DOHH2 (cell line): ENCODE measurements at regions not wholly inside any gene's neighbourhood (a gene's known extent, or its start where the extent isn't known, plus 50 kb on each side); places are given as distances from the start of the nearest gene placed in this dataset.

ENCODE experiments used
- H3F3A ChIP-seq: fragments of 200-600 bp; sonication (generic), shearing (Covaris generic); 2 replicates; pipeline ENCODE4 v1.6.0; 2016; ENCODE audit warnings: antibody characterized with exemption, mild to moderate bottlenecking; ENCODE audit not compliant: control insufficient read depth, insufficient read depth
- H3K27ac ChIP-seq: fragments of 200-600 bp; sonication (generic); 2 replicates; pipeline ENCODE4 v1.5.1; 2014; ENCODE audit warnings: low read depth, mild to moderate bottlenecking, low read length, moderate library complexity
- H3K27me3 ChIP-seq: fragments of 200-600 bp; sonication (generic); 2 replicates; pipeline ENCODE4 v1.6.1; 2014; ENCODE audit warnings: mild to moderate bottlenecking, low read length, mixed read lengths; ENCODE audit not compliant: control insufficient read depth
- H3K36me3 ChIP-seq: fragments of 200-600 bp; sonication (generic); 2 replicates; pipeline ENCODE4 v1.6.1; 2014; ENCODE audit warnings: mild to moderate bottlenecking, low read length, moderate library complexity, mixed read lengths; ENCODE audit not compliant: control insufficient read depth
- H3K4me1 ChIP-seq: fragments of 200-600 bp; sonication (generic); 2 replicates; pipeline ENCODE4 v1.6.1; 2014; ENCODE audit warnings: mild to moderate bottlenecking, low read length, mixed read lengths; ENCODE audit not compliant: control insufficient read depth
- H3K4me2 ChIP-seq: fragments of 200-600 bp; sonication (generic); 2 replicates; pipeline ENCODE4 v1.6.0; 2014; ENCODE audit warnings: mild to moderate bottlenecking, low read length, moderate library complexity
- H3K4me3 ChIP-seq: fragments of 200-600 bp; sonication (generic); 2 replicates; pipeline ENCODE4 v1.5.1; 2014; ENCODE audit warnings: mild to moderate bottlenecking, low read length, mixed read lengths
- H3K79me2 ChIP-seq: fragments of 200-600 bp; sonication (generic); 2 replicates; pipeline ENCODE4 v1.6.1; 2014; ENCODE audit warnings: mild to moderate bottlenecking, low read length, mixed read lengths; ENCODE audit not compliant: control insufficient read depth
- H3K9me2 ChIP-seq: fragments of 200-600 bp; sonication (generic); replicated peaks from 2 replicates; pipeline ENCODE4 v1.6.1; 2014; ENCODE audit warnings: mild to moderate bottlenecking, low read length, mixed read lengths; ENCODE audit not compliant: control insufficient read depth
- H3K9me3 ChIP-seq: fragments of 200-600 bp; sonication (generic); 2 replicates; pipeline ENCODE4 v1.6.1; 2014; ENCODE audit warnings: antibody characterized with exemption, low read length, mixed read lengths; ENCODE audit not compliant: control insufficient read depth, insufficient read depth
- H4K20me1 ChIP-seq: fragments of 200-600 bp; sonication (generic); 2 replicates; pipeline ENCODE4 v1.6.0; 2014; ENCODE audit warnings: low read depth, mild to moderate bottlenecking, antibody characterized with exemption, low read length, moderate library complexity; ENCODE audit not compliant: control insufficient read depth, insufficient read depth
- EZH2phosphoT487 ChIP-seq: fragments of 200-600 bp; sonication (generic); IDR thresholded peaks from 2 replicates; pipeline ENCODE4 v1.6.1; 2017; ENCODE audit warnings: borderline replicate concordance, mild to moderate bottlenecking, antibody characterized with exemption, low read length, moderate library complexity, mixed read lengths
- TF ChIP-seq, protein P1 (sequence below): fragments of 200-600 bp; sonication (generic); IDR thresholded peaks from one replicate; pipeline ENCODE4 v1.5.1; 2014; ENCODE audit warnings: antibody characterized with exemption, mild to moderate bottlenecking, low read depth, low read length; ENCODE audit not compliant: poor library complexity, severe bottlenecking

DNA sequence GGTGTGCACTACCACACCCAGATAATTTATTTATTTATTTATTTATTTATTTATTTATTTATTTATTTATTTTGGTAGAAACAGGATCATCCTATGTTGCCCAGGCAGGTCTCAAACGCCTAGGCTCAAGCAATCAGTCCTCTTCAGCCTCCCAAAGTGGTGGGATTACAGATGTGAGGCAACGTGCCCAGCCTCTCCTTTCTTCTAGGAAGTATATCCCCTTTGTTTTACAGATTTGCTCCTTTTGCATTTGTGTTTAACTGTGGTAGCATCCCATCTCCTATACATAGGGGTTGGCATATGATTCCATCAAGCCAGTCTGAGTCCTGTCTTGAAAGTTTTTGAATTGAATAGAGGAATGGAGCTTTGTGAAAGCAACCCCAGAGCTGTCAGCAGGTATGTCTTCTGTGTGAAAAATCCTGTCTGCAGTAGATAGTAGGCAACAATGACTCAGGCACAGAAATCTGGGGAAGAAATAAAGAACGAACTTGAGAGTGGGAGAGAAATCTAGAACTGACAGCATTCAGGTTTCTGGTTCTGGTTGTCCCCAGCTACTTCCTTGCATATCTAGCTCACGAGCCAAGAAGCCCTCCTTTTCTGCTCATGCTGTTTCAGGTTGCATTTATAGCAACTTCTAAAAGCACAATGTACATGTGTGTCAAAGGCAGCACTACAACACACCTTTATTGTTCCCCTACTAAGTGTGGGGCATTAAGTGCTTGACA is 113.7 kb upstream of the LSM6 start:
- H3K4me1 ChIP-seq, result peaks cover 81% of the 10 kb centered on the region
- peaks cover 20% of the 10 kb centered on the region for H3K79me2 ChIP-seq
- TF ChIP-seq, protein P1, sequence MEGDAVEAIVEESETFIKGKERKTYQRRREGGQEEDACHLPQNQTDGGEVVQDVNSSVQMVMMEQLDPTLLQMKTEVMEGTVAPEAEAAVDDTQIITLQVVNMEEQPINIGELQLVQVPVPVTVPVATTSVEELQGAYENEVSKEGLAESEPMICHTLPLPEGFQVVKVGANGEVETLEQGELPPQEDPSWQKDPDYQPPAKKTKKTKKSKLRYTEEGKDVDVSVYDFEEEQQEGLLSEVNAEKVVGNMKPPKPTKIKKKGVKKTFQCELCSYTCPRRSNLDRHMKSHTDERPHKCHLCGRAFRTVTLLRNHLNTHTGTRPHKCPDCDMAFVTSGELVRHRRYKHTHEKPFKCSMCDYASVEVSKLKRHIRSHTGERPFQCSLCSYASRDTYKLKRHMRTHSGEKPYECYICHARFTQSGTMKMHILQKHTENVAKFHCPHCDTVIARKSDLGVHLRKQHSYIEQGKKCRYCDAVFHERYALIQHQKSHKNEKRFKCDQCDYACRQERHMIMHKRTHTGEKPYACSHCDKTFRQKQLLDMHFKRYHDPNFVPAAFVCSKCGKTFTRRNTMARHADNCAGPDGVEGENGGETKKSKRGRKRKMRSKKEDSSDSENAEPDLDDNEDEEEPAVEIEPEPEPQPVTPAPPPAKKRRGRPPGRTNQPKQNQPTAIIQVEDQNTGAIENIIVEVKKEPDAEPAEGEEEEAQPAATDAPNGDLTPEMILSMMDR, result no peak
- TF ChIP-seq EZH2phosphoT487, result no peak

DNA sequence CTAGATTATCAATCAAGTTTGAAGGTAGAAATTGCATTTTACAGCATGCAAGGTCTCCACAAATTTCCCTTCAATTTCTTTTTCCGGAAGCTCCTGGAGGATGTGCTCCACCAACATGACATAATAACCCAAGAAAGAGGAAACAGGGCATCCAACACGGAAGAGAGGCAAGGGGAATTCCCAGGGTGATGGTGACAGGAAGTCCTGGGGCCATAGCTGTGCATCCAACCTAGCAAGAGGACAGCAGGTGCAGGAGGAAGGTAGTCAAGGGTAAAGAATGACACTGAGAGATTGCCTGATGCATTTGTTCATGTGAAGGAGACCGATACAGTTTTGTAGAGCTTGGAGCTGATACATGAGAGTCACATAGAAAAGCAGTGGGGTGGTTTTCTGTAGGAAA is 115.7 kb upstream of the LSM6 start:
- H3K79me2 ChIP-seq, result peaks cover 22% of the 10 kb centered on the region
- no peaks in the 10 kb centered on the region for H3K9me3 ChIP-seq
- H3K4me1 ChIP-seq, result peaks cover 100% of the 10 kb centered on the region
- no peak for TF ChIP-seq EZH2phosphoT487
- TF ChIP-seq, protein P1, result no peak
- no peaks in the 10 kb centered on the region for H3K27me3 ChIP-seq
- H3K27ac ChIP-seq, result peak overlapping the region; percentile 98
- peaks cover 18% of the 10 kb centered on the region for H3K36me3 ChIP-seq
- H4K20me1 ChIP-seq, result no peaks in the 10 kb centered on the region
- peak overlapping the region; percentile 76 for H3K4me3 ChIP-seq
- peaks cover 27% of the 10 kb centered on the region for H3F3A ChIP-seq
- H3K4me2 ChIP-seq, result peak overlapping the region; percentile 92
- H3K9me2 ChIP-seq, result no peaks in the 10 kb centered on the region

More for the DNA sequence above, 113.7 kb upstream of the LSM6 start:
- Histone ChIP-seq H3F3A (peaks cover 27% of the 10 kb centered on the region), H3K27me3 (no peaks in the 10 kb centered on the region), H3K4me2 (peak overlapping the region; percentile 54), H4K20me1 (no peaks in the 10 kb centered on the region), H3K27ac (peak overlapping the region; percentile 98), H3K9me3 (no peaks in the 10 kb centered on the region), H3K36me3 (no peaks in the 10 kb centered on the region), H3K4me3 (peak overlapping the region; percentile 39), H3K9me2 (no peaks in the 10 kb centered on the region)

DNA sequence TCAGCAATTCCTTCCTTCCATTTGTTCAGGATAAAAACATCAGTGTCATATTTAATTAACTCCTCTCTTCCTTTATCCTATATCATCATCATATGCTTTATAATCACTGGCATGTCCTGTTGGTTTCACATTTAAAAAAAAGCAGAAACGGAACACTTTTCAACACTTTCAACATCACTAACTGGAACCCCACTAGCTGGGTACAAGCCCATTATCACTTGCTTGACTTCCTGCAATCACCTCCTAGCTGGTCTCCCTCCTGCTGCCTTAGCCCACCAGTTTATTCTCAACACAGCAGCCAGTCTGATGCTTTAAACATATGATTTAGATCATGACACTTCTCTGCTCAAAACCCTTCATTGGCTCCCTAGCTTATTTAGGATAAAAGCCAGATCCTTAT is 116.4 kb upstream of the LSM6 start:
- H4K20me1 ChIP-seq, result no peaks in the 10 kb centered on the region
- peak overlapping the region; percentile 98 for H3K27ac ChIP-seq
- H3K9me3 ChIP-seq, result no peaks in the 10 kb centered on the region
- peaks cover 22% of the 10 kb centered on the region for H3K79me2 ChIP-seq
- peaks cover 25% of the 10 kb centered on the region for H3K36me3 ChIP-seq
- H3F3A ChIP-seq, result peaks cover 32% of the 10 kb centered on the region
- peak overlapping the region; percentile 76 for H3K4me3 ChIP-seq
- H3K27me3 ChIP-seq, result no peaks in the 10 kb centered on the region
- peak overlapping the region; percentile 92 for H3K4me2 ChIP-seq
- H3K4me1 ChIP-seq, result peaks cover 100% of the 10 kb centered on the region
- TF ChIP-seq EZH2phosphoT487, result no peak
- TF ChIP-seq, protein P1, result no peak
- no peaks in the 10 kb centered on the region for H3K9me2 ChIP-seq
